ENCODE measurements at regions not wholly inside any gene's neighbourhood (a gene's known extent, or its start where the extent isn't known, plus 50 kb on each side); places are given as distances from the start of the nearest gene placed in this dataset.

GRCh38 chrX:110853610-110854009 lies 58.0 kb upstream of the CHRDL1 start:
- ChIA-PET CTCF (interaction anchor here (0.5 to 1.1 kb wide), 3 partner anchors 245 to 390 kb away, joined by 6 to 9 read pairs (median 7); no protein-coding TSS in a partner anchor), POLR2A (ENCODE audit: unreplicated experiment) (interaction anchor here (0.7 kb wide), 1 partner anchor 711 kb away, joined by 3 read pairs; no protein-coding TSS in a partner anchor)
- TF ChIP-seq CTCF (conservative IDR thresholded peaks at IDR 0.05) (peak; percentile 69), EZH2 (IDR thresholded peaks at IDR 0.05; ENCODE audit: low read depth) (no peak)
- Histone ChIP-seq H3K79me2 (ENCODE audit: low read depth) (no peaks in the 10 kb centered on the region), H3K4me1 (replicated peaks; ENCODE audit: insufficient read depth) (peaks cover 6% of the 10 kb centered on the region; the same call in 1 of the 2 replicates), H4K20me1 (ENCODE audit: insufficient read depth) (no peaks in the 10 kb centered on the region), H3K27me3 (ENCODE audit: insufficient read depth, low read depth) (no peaks in the 10 kb centered on the region), H3K36me3 (ENCODE audit: low read depth) (no peaks in the 10 kb centered on the region), H3F3A (ENCODE audit: insufficient read depth, low read depth) (no peaks in the 10 kb centered on the region), H2AFZ (no peak overlapping the region), H3K9me3 (ENCODE audit: insufficient read depth, low read depth) (no peaks in the 10 kb centered on the region), H3K27ac (no peak overlapping the region), H3K4me2 (no peak overlapping the region), H3K9me2 (ENCODE audit: insufficient read depth) (no peaks in the 10 kb centered on the region), H3K4me3 (no peak overlapping the region)
- no peak for DNase-seq
- no TSS peak for BruUV-seq (replicated peaks)
- intact Hi-C loops (cut with micrococcal nuclease; ENCODE audit: unreplicated experiment), result loop anchor here (5.0 to 10.0 kb wide), 2 partner anchors 241 to 594 kb away; partner anchors contain the start of gene PAK3

- Histone ChIP-seq H4K20me1 (ENCODE audit: insufficient read depth) (no peaks in the 10 kb centered on the region), H3F3A (ENCODE audit: insufficient read depth, low read depth) (no peaks in the 10 kb centered on the region), H3K79me2 (ENCODE audit: low read depth) (no peaks in the 10 kb centered on the region), H3K9me3 (ENCODE audit: insufficient read depth, low read depth) (no peaks in the 10 kb centered on the region), H3K4me1 (replicated peaks; ENCODE audit: insufficient read depth) (peaks cover 6% of the 10 kb centered on the region; the same call in 1 of the 2 replicates), H3K36me3 (ENCODE audit: low read depth) (no peaks in the 10 kb centered on the region), H3K4me3 (no peak overlapping the region), H3K27me3 (ENCODE audit: insufficient read depth, low read depth) (no peaks in the 10 kb centered on the region), H3K27ac (no peak overlapping the region), H2AFZ (no peak overlapping the region), H3K4me2 (peak overlapping the region; percentile 16; the same call in 1 of the 2 replicates), H3K9me2 (ENCODE audit: insufficient read depth) (no peaks in the 10 kb centered on the region)
- TF ChIP-seq CTCF (conservative IDR thresholded peaks at IDR 0.05), result peak; percentile 80
- TF ChIP-seq EZH2 (IDR thresholded peaks at IDR 0.05; ENCODE audit: low read depth), result no peak
- BruUV-seq (replicated peaks), result no TSS peak
- ChIA-PET POLR2A (ENCODE audit: unreplicated experiment) (no interaction called here), CTCF (interaction anchor here (0.6 kb wide), 1 partner anchor 387 kb away, joined by 3 read pairs; no protein-coding TSS in a partner anchor)
- DNase-seq, result no peak
- intact Hi-C loops (cut with micrococcal nuclease; ENCODE audit: unreplicated experiment), result loop anchor here (5.0 to 10.0 kb wide), 2 partner anchors 243 to 595 kb away; partner anchors contain the start of gene PAK3
These were observed 56.6 kb upstream of the CHRDL1 start for GRCh38 chrX:110852180-110852579.

- ChIA-PET POLR2A (ENCODE audit: unreplicated experiment) (no interaction called here), CTCF (no interaction called here)
- H3K4me2 ChIP-seq, result peak overlapping the region; percentile 16; the same call in 1 of the 2 replicates
- no peak overlapping the region for H3K27ac ChIP-seq
- peak in 1 of 2 experiments; percentile 33 for DNase-seq
- H3K9me2 ChIP-seq (ENCODE audit: insufficient read depth), result no peaks in the 10 kb centered on the region
- no peaks in the 10 kb centered on the region for H3K79me2 ChIP-seq (ENCODE audit: low read depth)
- no peak overlapping the region for H2AFZ ChIP-seq
- no TSS peak for BruUV-seq (replicated peaks)
- no peaks in the 10 kb centered on the region for H3F3A ChIP-seq (ENCODE audit: insufficient read depth, low read depth)
- H3K27me3 ChIP-seq (ENCODE audit: insufficient read depth, low read depth), result no peaks in the 10 kb centered on the region
- no peaks in the 10 kb centered on the region for H3K9me3 ChIP-seq (ENCODE audit: insufficient read depth, low read depth)
- intact Hi-C loops (cut with micrococcal nuclease; ENCODE audit: unreplicated experiment), result loop anchor here (5.0 to 10.0 kb wide), 2 partner anchors 243 to 596 kb away; partner anchors contain the start of gene PAK3
- H4K20me1 ChIP-seq (ENCODE audit: insufficient read depth), result no peaks in the 10 kb centered on the region
- H3K4me1 ChIP-seq (replicated peaks; ENCODE audit: insufficient read depth), result peaks cover 6% of the 10 kb centered on the region; the same call in 1 of the 2 replicates
- no peak overlapping the region for H3K4me3 ChIP-seq
- H3K36me3 ChIP-seq (ENCODE audit: low read depth), result no peaks in the 10 kb centered on the region
- TF ChIP-seq EZH2 (IDR thresholded peaks at IDR 0.05; ENCODE audit: low read depth) (no peak), CTCF (conservative IDR thresholded peaks at IDR 0.05) (no peak)
These were observed 56.2 kb upstream of the CHRDL1 start for GRCh38 chrX:110851780-110852179.

Data from PC-9 (cell line).